Stomach (tissue), 8 donors: ENCODE measurements at regions not wholly inside any gene's neighbourhood (a gene's known extent, or its start where the extent isn't known, plus 50 kb on each side); places are given as distances from the start of the nearest gene placed in this dataset.

Experiments
- DNase-seq, 2 donors: peaks; one replicate each; pipeline versions ENCODE4 v3.0.0 to v3.0.0-alpha.2; 2013 to 2019
- H3K27ac ChIP-seq, 5 donors: fragments of 200-600 bp in 4 of 5; sonication (generic) in 4 of 5; one replicate each; pipeline ENCODE4 v1.5.1; 2013 to 2019; ENCODE audit warnings: mild to moderate bottlenecking in 1 of 5, moderate library complexity in 1 of 5
- H3K27me3 ChIP-seq, 3 donors: fragments of 200-600 bp; sonication (generic); one replicate each; pipeline ENCODE4 v1.5.1; 2017 to 2019; ENCODE audit warnings: mixed run types in 1 of 3
- H3K36me3 ChIP-seq, 4 donors: fragments of 200-600 bp; sonication (generic); 1 replicate in 3 of 4; 2 replicates in 1 of 4; pipeline ENCODE4 v1.5.1; 2016 to 2019
- H3K4me1 ChIP-seq, 4 donors: fragments of 200-600 bp; sonication (generic); one replicate each; pipeline ENCODE4 v1.5.1; 2016 to 2019
- H3K4me3 ChIP-seq, 4 donors: fragments of 200-600 bp; sonication (generic) in 3 of 4; one replicate each; pipeline ENCODE4 v1.5.1; 2016 to 2019; ENCODE audit warnings: mild to moderate bottlenecking in 1 of 4
- H3K9me3 ChIP-seq, 4 donors: fragments of 200-600 bp; sonication (generic); one replicate each; pipeline ENCODE4 v1.5.1; 2016 to 2019
- CTCF ChIP-seq, 7 experiments: fragments of 450-650 bp in 4 of 7; fragments of 200-600 bp in 3 of 7; sonication (generic) in 3 of 7; IDR thresholded peaks; one replicate each; pipeline ENCODE4 v1.5.1; 2016 to 2019; ENCODE audit warnings: antibody characterized with exemption in 7 of 7, control low read depth in 2 of 7, mild to moderate bottlenecking in 1 of 7
- EP300 ChIP-seq: sonication (generic); formaldehyde crosslinking; IDR thresholded peaks from one replicate; pipeline ENCODE4 v1.6.1; 2017; ENCODE audit warnings: antibody characterized with exemption
- POLR2A ChIP-seq, 4 donors: fragments of 450-650 bp; IDR thresholded peaks; one replicate each; pipeline ENCODE4 v1.6.1; 2016; ENCODE audit warnings: antibody characterized with exemption in 4 of 4, control low read depth in 2 of 4, mild to moderate bottlenecking in 1 of 4, moderate library complexity in 1 of 4
- POLR2AphosphoS5 ChIP-seq, 3 donors: sonication (generic); formaldehyde crosslinking; IDR thresholded peaks; one replicate each; pipeline ENCODE4 v1.6.1; 2016; ENCODE audit warnings: antibody characterized with exemption in 3 of 3
- WGBS, 5 donors: extraction: QIAGEN DNeasy Blood & Tissue Kit in 3 of 5; methylation state at CpG; one replicate each; pipeline versions ENCODE4 v1.1.5 to v1.1.7; 2013 to 2018; 5-methylcytosine and 5-hydroxymethylcytosine counted together
- intact Hi-C: fragments of 100-400 bp; cut with DNase I; formaldehyde crosslinking; loops from one replicate; pipeline ENCODE4 v1.15.1; 2023; ENCODE audit warnings: low total_unique reads
- donor health status: healthy with polysubstance abuse.
- donor health status: Bipolar disorder and iron deficiency.
- donor health status: healthy.

GRCh38 chr6:49155316-49155715, 307.7 kb downstream of the MMUT start:
- WGBS, 5 donors: 72 to 86% (median 78%) methylated on average over 2 of the region's 2 CpGs
- Histone ChIP-seq H3K36me3 (no peaks in the 10 kb centered on the region), H3K27ac (no peak overlapping the region), H3K27me3 (no peaks in the 10 kb centered on the region), H3K4me1 (no peaks in the 10 kb centered on the region), H3K4me3 (no peak overlapping the region), H3K9me3 (peaks cover 0 to 8% (median 3%) of the 10 kb centered on the region in 4 donors)
- DNase-seq: no peak
- TF ChIP-seq POLR2AphosphoS5 (IDR thresholded peaks at IDR 0.05): no peak
- no peak for TF ChIP-seq POLR2A (IDR thresholded peaks at IDR 0.05)
- no peak for TF ChIP-seq CTCF (IDR thresholded peaks at IDR 0.05)
- no peak for TF ChIP-seq EP300
- intact Hi-C loops: no loop called here

- Histone ChIP-seq H3K4me1 (no peaks in the 10 kb centered on the region), H3K9me3 (peaks cover 0 to 8% (median 4%) of the 10 kb centered on the region in 4 donors), H3K4me3 (no peak overlapping the region), H3K36me3 (no peaks in the 10 kb centered on the region), H3K27me3 (no peaks in the 10 kb centered on the region), H3K27ac (no peak overlapping the region)
- TF ChIP-seq POLR2AphosphoS5 (IDR thresholded peaks at IDR 0.05): no peak
- TF ChIP-seq POLR2A (IDR thresholded peaks at IDR 0.05): no peak
- no peak for TF ChIP-seq CTCF (IDR thresholded peaks at IDR 0.05)
- no peak for TF ChIP-seq EP300
- WGBS, 5 donors: 68 to 78% (median 76%) methylated on average over 4 of the region's 4 CpGs
- DNase-seq: no peak
- intact Hi-C loops: no loop called here
These were observed 311.1 kb downstream of the MMUT start for GRCh38 chr6:49151957-49152356.

- 48 to 69% (median 52%) methylated on average over 3 of the region's 3 CpGs for WGBS, 5 donors
- Histone ChIP-seq H3K27me3 (no peaks in the 10 kb centered on the region), H3K36me3 (no peaks in the 10 kb centered on the region), H3K27ac (no peak overlapping the region), H3K4me3 (no peak overlapping the region), H3K4me1 (no peaks in the 10 kb centered on the region), H3K9me3 (peaks cover 0 to 8% (median 4%) of the 10 kb centered on the region in 4 donors)
- intact Hi-C loops: no loop called here
- TF ChIP-seq POLR2A (IDR thresholded peaks at IDR 0.05) (no peak), CTCF (IDR thresholded peaks at IDR 0.05) (no peak), EP300 (no peak)
- no peak for DNase-seq
These were observed 311.6 kb downstream of the MMUT start for GRCh38 chr6:49151461-49151860.

- H3K27ac ChIP-seq: no peak overlapping the region
- DNase-seq: no peak
- no peak for TF ChIP-seq POLR2A (IDR thresholded peaks at IDR 0.05)
- TF ChIP-seq POLR2AphosphoS5 (IDR thresholded peaks at IDR 0.05): no peak
- no peak for TF ChIP-seq EP300
- TF ChIP-seq CTCF (IDR thresholded peaks at IDR 0.05): no peak
- H3K27me3 ChIP-seq: no peaks in the 10 kb centered on the region
- WGBS, 5 donors: 84 to 88% (median 85%) methylated on average over 13 of the region's 13 CpGs
- H3K9me3 ChIP-seq: peaks cover 0 to 8% (median 4%) of the 10 kb centered on the region in 4 donors
- no peaks in the 10 kb centered on the region for H3K4me1 ChIP-seq
- no peaks in the 10 kb centered on the region for H3K36me3 ChIP-seq
- intact Hi-C loops: no loop called here
- no peak overlapping the region for H3K4me3 ChIP-seq
These were observed 312.0 kb downstream of the MMUT start for GRCh38 chr6:49151033-49151432.
